Gastroesophageal sphincter (tissue), 3 donors: ENCODE measurements at regions not wholly inside any gene's neighbourhood (a gene's known extent, or its start where the extent isn't known, plus 50 kb on each side); places are given as distances from the start of the nearest gene placed in this dataset.

Source experiments
- CTCF ChIP-seq, 4 experiments: fragments of 200-600 bp in 2 of 4; fragments of 450-650 bp in 2 of 4; sonication (generic) in 1 of 4; IDR thresholded peaks; one replicate each; pipeline ENCODE4 v1.5.1; 2017 to 2019; ENCODE audit warnings: antibody characterized with exemption in 4 of 4, mild to moderate bottlenecking in 2 of 4, moderate library complexity in 2 of 4
- POLR2AphosphoS5 ChIP-seq: sonication (generic); formaldehyde crosslinking; IDR thresholded peaks from one replicate; pipeline ENCODE4 v1.6.1; 2017; ENCODE audit warnings: antibody characterized with exemption

- TF ChIP-seq POLR2AphosphoS5: no peak
- TF ChIP-seq CTCF (IDR thresholded peaks at IDR 0.05): no peak
These were observed 101.6 kb downstream of the TNFSF18 start for GRCh38 chr1:172949096-172949495.
